ENCODE measurements at regions not wholly inside any gene's neighbourhood (a gene's known extent, or its start where the extent isn't known, plus 50 kb on each side); places are given as distances from the start of the nearest gene placed in this dataset.

GRCh38 chr18:47397671-47398319, 146.3 kb upstream of the SKOR2 start:
- no peak overlapping the region for H3K4me3 ChIP-seq
- no peak overlapping the region for H3K4me2 ChIP-seq
- WGBS (ENCODE audit: missing lambda C conversion rate): 14% methylated on average over 9 of the region's 9 CpGs
- H3K27ac ChIP-seq: no peak overlapping the region
- ChIA-PET CTCF (interaction anchor here (1.2 kb wide), 1 partner anchor 23 kb away, joined by 7 read pairs; no protein-coding TSS in a partner anchor), POLR2A (no interaction called here)
- no peak for FAIRE-seq
- TF ChIP-seq CTCF (IDR thresholded peaks at IDR 0.05) (0 out of 3 replicates have a peak, but pooled peaks have one; percentile 15), TFCP2L1 (CRISPR knock-in tag; IDR thresholded peaks at IDR 0.05) (no peak), REST (IDR thresholded peaks at IDR 0.05) (no peak), CHD2 (IDR thresholded peaks at IDR 0.05; ENCODE audit: low read length, partially characterized antibody) (no peak), POLR2AphosphoS2 (conservative IDR thresholded peaks at IDR 0.05; ENCODE audit: low read length) (no peak)
- peak; percentile 4 to 9 for DNase-seq (ENCODE audit: low read depth in 1 of 2, low spot score in 1 of 2)
- H3K4me1 ChIP-seq: no peaks in the 10 kb centered on the region
- no peaks in the 10 kb centered on the region for H3K9me3 ChIP-seq
- ATAC-seq: no peak; a peak in 1 of 6 replicates

GRCh38 chr18:47391665-47392064, 140.2 kb upstream of the SKOR2 start:
- no peak for ATAC-seq
- 18% methylated on average over 1 of the region's 1 CpG for WGBS (ENCODE audit: missing lambda C conversion rate)
- FAIRE-seq: no peak
- Histone ChIP-seq H3K4me2 (no peak overlapping the region), H3K4me3 (no peak overlapping the region), H3K4me1 (no peaks in the 10 kb centered on the region), H3K9me3 (no peaks in the 10 kb centered on the region), H3K27ac (no peak overlapping the region)
- ChIA-PET POLR2A (no interaction called here), CTCF (no interaction called here)
- TF ChIP-seq NFE2L2 (conservative IDR thresholded peaks at IDR 0.05; ENCODE audit: low read length): no peak
- TF ChIP-seq ZC3H11A (IDR thresholded peaks at IDR 0.05): no peak
- TF ChIP-seq RNF2 (IDR thresholded peaks at IDR 0.05; ENCODE audit: borderline replicate concordance, low read depth): no peak
- no peak for TF ChIP-seq RAD21 (conservative IDR thresholded peaks at IDR 0.05 in 1 of 2, IDR thresholded peaks at IDR 0.05 in 1 of 2)
- no peak for TF ChIP-seq TP53 (CRISPR knock-in tag; IDR thresholded peaks at IDR 0.05)
- no peak for DNase-seq (ENCODE audit: low read depth in 1 of 2, low spot score in 1 of 2)

GRCh38 chr18:47390410-47391024, 139.1 kb upstream of the SKOR2 start:
- ATAC-seq (no peak), FAIRE-seq (no peak), DNase-seq (ENCODE audit: low read depth in 1 of 2, low spot score in 1 of 2) (no peak)
- POLR2A ChIA-PET: no interaction called here
- H3K4me2 ChIP-seq: no peak overlapping the region
- no peaks in the 10 kb centered on the region for H3K9me3 ChIP-seq
- no peaks in the 10 kb centered on the region for H3K4me1 ChIP-seq
- WGBS (ENCODE audit: missing lambda C conversion rate): 5% methylated on average over 3 of the region's 3 CpGs
- TF ChIP-seq CBX8 (IDR thresholded peaks at IDR 0.05): no peak
- no peak for TF ChIP-seq ZSCAN20 (CRISPR knock-in tag; IDR thresholded peaks at IDR 0.05)
- TF ChIP-seq RAD21 (conservative IDR thresholded peaks at IDR 0.05 in 1 of 2, IDR thresholded peaks at IDR 0.05 in 1 of 2): no peak
- no peak for TF ChIP-seq ZFP36 (IDR thresholded peaks at IDR 0.05; ENCODE audit: borderline replicate concordance, partially characterized antibody)
- TF ChIP-seq TFCP2L1 (CRISPR knock-in tag; IDR thresholded peaks at IDR 0.05): no peak
- no peak for TF ChIP-seq RNF2 (IDR thresholded peaks at IDR 0.05; ENCODE audit: borderline replicate concordance, low read depth)
- TF ChIP-seq CBX2 (IDR thresholded peaks at IDR 0.05; ENCODE audit: borderline replicate concordance, low read depth): no peak
- no peak for TF ChIP-seq BHLHE40 (IDR thresholded peaks at IDR 0.05; ENCODE audit: low read depth, low read length)
- no peak for TF ChIP-seq RARB (CRISPR knock-in tag; IDR thresholded peaks at IDR 0.05)
- TF ChIP-seq HOXA7 (CRISPR knock-in tag; IDR thresholded peaks at IDR 0.05): no peak
- no peak for TF ChIP-seq EP300 (IDR thresholded peaks at IDR 0.05)
- no peak for TF ChIP-seq HOXB13 (CRISPR knock-in tag; IDR thresholded peaks at IDR 0.05; ENCODE audit: low read depth)
- TF ChIP-seq USF2 (IDR thresholded peaks at IDR 0.05): no peak
- no peak for TF ChIP-seq NFE2L2 (conservative IDR thresholded peaks at IDR 0.05; ENCODE audit: low read length)
- TF ChIP-seq ESRRA (IDR thresholded peaks at IDR 0.05; ENCODE audit: borderline replicate concordance, low read length): no peak
- CTCF ChIA-PET: interaction anchor here (0.8 kb wide), 1 partner anchor 21 kb away, joined by 3 read pairs; no protein-coding TSS in a partner anchor
- no peak overlapping the region for H3K4me3 ChIP-seq
- H3K27ac ChIP-seq: no peak overlapping the region

All from A549 (cell line).